GM12891 (cell line): ENCODE measurements at regions not wholly inside any gene's neighbourhood (a gene's known extent, or its start where the extent isn't known, plus 50 kb on each side); places are given as distances from the start of the nearest gene placed in this dataset.

Experiments
- DNase-seq: peaks from one replicate; pipeline ENCODE4 v3.0.0; 2011; ENCODE audit warnings: low spot score; ENCODE audit not compliant: insufficient read length
- FAIRE-seq: peaks from 2 replicates; lab custom pipeline; 2011; peaks lifted over from hg19 to GRCh38; lab: Jason Lieb, UNC
- PAX5 ChIP-seq: IDR thresholded peaks from 2 replicates; pipeline ENCODE4 v1.6.1; 2011; ENCODE audit warnings: low read length, moderate library complexity, mild to moderate bottlenecking; ENCODE audit not compliant: insufficient read depth, severe bottlenecking
- POLR2A ChIP-seq: IDR thresholded peaks from 2 replicates; pipeline ENCODE4 v1.6.1; 2011; ENCODE audit warnings: low read depth, low read length, control low read depth
- POLR2AphosphoS5 ChIP-seq: IDR thresholded peaks from 2 replicates; pipeline ENCODE4 v1.6.1; 2011; ENCODE audit warnings: low read depth, low read length, control low read depth
- POU2F2 ChIP-seq: IDR thresholded peaks from 2 replicates; pipeline ENCODE4 v1.6.1; 2011; ENCODE audit warnings: low read depth, mild to moderate bottlenecking, control low read depth, low read length, moderate library complexity
- SPI1 ChIP-seq: IDR thresholded peaks from 2 replicates; pipeline ENCODE4 v1.6.1; 2011; ENCODE audit warnings: low read depth, low read length, control low read depth
- TAF1 ChIP-seq: IDR thresholded peaks from 2 replicates; pipeline ENCODE4 v1.6.1; 2011; ENCODE audit warnings: low read depth, low read length, control low read depth

GRCh38 chr18:25921677-25922421, 168.6 kb downstream of the SS18 start:
- DNase-seq, result peak; percentile 21
- no peak for TF ChIP-seq POLR2AphosphoS5
- no peak for TF ChIP-seq PAX5
- TF ChIP-seq POLR2A, result no peak
- no peak for TF ChIP-seq TAF1
- TF ChIP-seq SPI1, result no peak
- TF ChIP-seq POU2F2, result 0 out of 2 replicates have a peak, but pooled peaks have one; percentile 12
- FAIRE-seq, result no peak

GRCh38 chr18:25915907-25916306, 174.5 kb downstream of the SS18 start:
- FAIRE-seq, result no peak

GRCh38 chr18:25898965-25899364, 191.4 kb downstream of the SS18 start:
- FAIRE-seq, result no peak
- DNase-seq, result no peak
- no peak for TF ChIP-seq PAX5

More at GRCh38 chr18:25915907-25916306, 174.5 kb downstream of the SS18 start:
- DNase-seq, result no peak
- TF ChIP-seq SPI1 (no peak), TAF1 (no peak), POLR2AphosphoS5 (no peak), POU2F2 (no peak), PAX5 (no peak), POLR2A (no peak)

GRCh38 chr18:25896956-25897355, 193.5 kb downstream of the SS18 start:
- no peak for DNase-seq
- TF ChIP-seq SPI1 (no peak), POU2F2 (no peak), POLR2A (no peak), POLR2AphosphoS5 (no peak), PAX5 (no peak), TAF1 (no peak)
- FAIRE-seq, result no peak

GRCh38 chr18:25896178-25896780, 194.1 kb downstream of the SS18 start:
- no peak for TF ChIP-seq SPI1
- no peak for TF ChIP-seq POU2F2
- TF ChIP-seq TAF1, result no peak
- no peak for TF ChIP-seq POLR2A
- no peak for TF ChIP-seq POLR2AphosphoS5
- TF ChIP-seq PAX5, result no peak
- peak; percentile 55 for FAIRE-seq
- DNase-seq, result peak; percentile 9

- FAIRE-seq, result no peak
- TF ChIP-seq PAX5, result no peak
- TF ChIP-seq POU2F2, result no peak
- no peak for TF ChIP-seq TAF1
- no peak for TF ChIP-seq POLR2AphosphoS5
- TF ChIP-seq SPI1, result no peak
- TF ChIP-seq POLR2A, result no peak
- DNase-seq, result no peak
These were observed 194.9 kb downstream of the SS18 start for GRCh38 chr18:25895518-25895917.

GRCh38 chr18:25886283-25886682, 204.1 kb downstream of the SS18 start:
- FAIRE-seq (no peak), DNase-seq (no peak)
- no peak for TF ChIP-seq TAF1
- no peak for TF ChIP-seq POLR2AphosphoS5
- no peak for TF ChIP-seq PAX5
- no peak for TF ChIP-seq POLR2A
- TF ChIP-seq POU2F2, result no peak
- no peak for TF ChIP-seq SPI1

- DNase-seq (no peak), FAIRE-seq (no peak)
- TF ChIP-seq SPI1 (no peak), PAX5 (no peak), POLR2A (no peak), POU2F2 (no peak), POLR2AphosphoS5 (no peak), TAF1 (no peak)
These were observed 207.3 kb downstream of the SS18 start for GRCh38 chr18:25883091-25883490.

- FAIRE-seq (no peak), DNase-seq (no peak)
- no peak for TF ChIP-seq POLR2A
- no peak for TF ChIP-seq POLR2AphosphoS5
- TF ChIP-seq TAF1, result no peak
- no peak for TF ChIP-seq SPI1
- no peak for TF ChIP-seq POU2F2
- TF ChIP-seq PAX5, result no peak
These were observed 209.3 kb downstream of the SS18 start for GRCh38 chr18:25881149-25881548.

- TF ChIP-seq PAX5 (no peak), POU2F2 (no peak), POLR2AphosphoS5 (no peak), SPI1 (no peak), POLR2A (no peak), TAF1 (no peak)
- no peak for DNase-seq
- no peak for FAIRE-seq
These were observed 210.0 kb downstream of the SS18 start for GRCh38 chr18:25880441-25880840.
